Transverse colon (tissue), 4 donors: ENCODE measurements at regions not wholly inside any gene's neighbourhood (a gene's known extent, or its start where the extent isn't known, plus 50 kb on each side); places are given as distances from the start of the nearest gene placed in this dataset.

Source experiments
- EP300 ChIP-seq: sonication (generic); formaldehyde crosslinking; IDR thresholded peaks from one replicate; pipeline ENCODE4 v1.6.1; 2017; ENCODE audit warnings: antibody characterized with exemption, low read depth
- POLR2A ChIP-seq: fragments of 450-650 bp; IDR thresholded peaks from one replicate; pipeline ENCODE4 v1.6.1; 2016; ENCODE audit warnings: antibody characterized with exemption, mild to moderate bottlenecking, moderate library complexity
- POLR2AphosphoS5 ChIP-seq, 3 donors: sonication (generic); formaldehyde crosslinking; IDR thresholded peaks; one replicate each; pipeline ENCODE4 v1.6.1; 2016; ENCODE audit warnings: antibody characterized with exemption in 3 of 3
- TF ChIP-seq, protein P1 (sequence below), 5 experiments: fragments of 200-600 bp in 3 of 5; fragments of 450-650 bp in 2 of 5; sonication (generic) in 3 of 5; IDR thresholded peaks; 1 replicate in 2 of 5; 2 replicates in 3 of 5; pipeline ENCODE4 v1.5.1; 2016 to 2017; ENCODE audit warnings: antibody characterized with exemption in 5 of 5, inconsistent platforms in 3 of 5, mild to moderate bottlenecking in 2 of 5, moderate library complexity in 1 of 5

DNA sequence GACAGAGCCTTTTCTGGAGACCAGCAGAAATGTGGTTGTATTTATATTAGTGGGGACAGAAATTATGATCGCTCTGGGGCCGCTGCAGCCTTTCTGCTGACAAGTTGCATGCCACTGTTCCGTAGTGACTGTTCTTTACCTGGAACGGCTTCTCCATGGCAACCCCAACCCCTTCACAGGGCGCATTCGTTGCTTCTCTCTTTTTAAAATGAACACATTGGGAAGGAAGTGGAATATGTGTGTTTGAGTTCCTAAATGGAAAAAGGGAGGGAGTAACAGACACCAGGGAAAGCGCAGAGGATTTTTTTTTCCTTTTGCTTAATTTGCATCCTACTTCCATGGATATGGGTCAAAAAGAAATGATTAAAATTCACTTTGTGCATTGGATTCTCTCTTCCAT lies 482.0 kb upstream of the SUCLG2 start:
- TF ChIP-seq EP300 (no peak), POLR2A (no peak), POLR2AphosphoS5 (IDR thresholded peaks at IDR 0.05) (no peak)
- TF ChIP-seq, protein P1, sequence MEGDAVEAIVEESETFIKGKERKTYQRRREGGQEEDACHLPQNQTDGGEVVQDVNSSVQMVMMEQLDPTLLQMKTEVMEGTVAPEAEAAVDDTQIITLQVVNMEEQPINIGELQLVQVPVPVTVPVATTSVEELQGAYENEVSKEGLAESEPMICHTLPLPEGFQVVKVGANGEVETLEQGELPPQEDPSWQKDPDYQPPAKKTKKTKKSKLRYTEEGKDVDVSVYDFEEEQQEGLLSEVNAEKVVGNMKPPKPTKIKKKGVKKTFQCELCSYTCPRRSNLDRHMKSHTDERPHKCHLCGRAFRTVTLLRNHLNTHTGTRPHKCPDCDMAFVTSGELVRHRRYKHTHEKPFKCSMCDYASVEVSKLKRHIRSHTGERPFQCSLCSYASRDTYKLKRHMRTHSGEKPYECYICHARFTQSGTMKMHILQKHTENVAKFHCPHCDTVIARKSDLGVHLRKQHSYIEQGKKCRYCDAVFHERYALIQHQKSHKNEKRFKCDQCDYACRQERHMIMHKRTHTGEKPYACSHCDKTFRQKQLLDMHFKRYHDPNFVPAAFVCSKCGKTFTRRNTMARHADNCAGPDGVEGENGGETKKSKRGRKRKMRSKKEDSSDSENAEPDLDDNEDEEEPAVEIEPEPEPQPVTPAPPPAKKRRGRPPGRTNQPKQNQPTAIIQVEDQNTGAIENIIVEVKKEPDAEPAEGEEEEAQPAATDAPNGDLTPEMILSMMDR (IDR thresholded peaks at IDR 0.05) = no peak
